H1 (cell line): ENCODE measurements at regions not wholly inside any gene's neighbourhood (a gene's known extent, or its start where the extent isn't known, plus 50 kb on each side); places are given as distances from the start of the nearest gene placed in this dataset.

ENCODE experiments used
- CTCF ChIA-PET: fragments of 300-600 bp; sonication (Branson Sonifier 250); formaldehyde crosslinking; loops from one replicate; lab custom pipeline; 2021; ENCODE audit not compliant: partially characterized antibody; lab: Charles Lee
- POLR2A ChIA-PET: fragments of 300-600 bp; sonication (Branson Sonifier 250); formaldehyde crosslinking; loops from one replicate; lab custom pipeline; 2021; ENCODE audit warnings: inconsistent platforms; ENCODE audit not compliant: partially characterized antibody; lab: Charles Lee
- DNase-seq, 2 experiments: peaks; one replicate each; pipeline versions ENCODE4 v3.0.0 to v3.0.0-alpha.2; 2010 to 2022; ENCODE audit warnings: low spot score in 2 of 2, low read depth in 1 of 2, mixed read lengths in 1 of 2
- FAIRE-seq: peaks from 2 replicates; lab custom pipeline; 2011; peaks lifted over from hg19 to GRCh38; lab: Jason Lieb, UNC
- H2AFZ ChIP-seq: 2 replicates; pipeline ENCODE4 v1.8.1; 2012; ENCODE audit warnings: low read length, inconsistent platforms
- H2AK5ac ChIP-seq: 2 replicates; pipeline ENCODE4 v1.6.1; 2013; ENCODE audit warnings: low read depth, low read length
- H2BK120ac ChIP-seq: replicated peaks from 2 replicates; pipeline ENCODE3; 2013; ENCODE audit warnings: low read depth, low read length, inconsistent platforms
- H2BK12ac ChIP-seq: 2 replicates; pipeline ENCODE4 v1.6.1; 2013; ENCODE audit warnings: low read depth, low read length
- H2BK15ac ChIP-seq: 2 replicates; pipeline ENCODE4 v1.6.1; 2013; ENCODE audit warnings: low read length
- H2BK20ac ChIP-seq: 2 replicates; pipeline ENCODE4 v1.6.1; 2013; ENCODE audit warnings: low read length
- H2BK5ac ChIP-seq: 2 replicates; pipeline ENCODE4 v1.6.1; 2013; ENCODE audit warnings: low read depth, low read length
- H3K14ac ChIP-seq: 2 replicates; pipeline ENCODE4 v1.6.1; 2013; ENCODE audit warnings: inconsistent platforms; ENCODE audit not compliant: insufficient read length
- H3K18ac ChIP-seq: 2 replicates; pipeline ENCODE4 v1.6.1; 2013; ENCODE audit warnings: low read length; ENCODE audit errors: extremely low read depth
- H3K23ac ChIP-seq: 2 replicates; pipeline ENCODE4 v1.6.1; 2013; ENCODE audit warnings: inconsistent platforms; ENCODE audit not compliant: insufficient read length
- H3K23me2 ChIP-seq: 2 replicates; pipeline ENCODE4 v1.6.1; 2013; ENCODE audit warnings: low read depth, low read length
- H3K27ac ChIP-seq: 2 replicates; pipeline ENCODE4 v1.6.1; 2011; ENCODE audit warnings: low read depth, low read length, inconsistent platforms
- H3K27me3 ChIP-seq, 4 experiments: replicated peaks in 1 of 4; 1 replicate in 1 of 4; 2 replicates in 3 of 4; pipeline versions ENCODE4 v1.6.1 to v1.8.1; 2011 to 2013; ENCODE audit warnings: low read length in 3 of 4, mild to moderate bottlenecking in 3 of 4, inconsistent platforms in 2 of 4, mixed read lengths in 2 of 4, moderate library complexity in 1 of 4; ENCODE audit not compliant: control insufficient read depth in 3 of 4, insufficient read depth in 3 of 4; ENCODE audit errors: extremely low read depth in 1 of 4
- H3K36me3 ChIP-seq, 4 experiments: 2 replicates each; pipeline versions ENCODE4 v1.6.1 to v1.8.1; 2011 to 2013; ENCODE audit warnings: mild to moderate bottlenecking in 4 of 4, low read length in 3 of 4, moderate library complexity in 2 of 4, control low read depth in 1 of 4, inconsistent platforms in 1 of 4; ENCODE audit not compliant: insufficient read depth in 4 of 4, control insufficient read depth in 2 of 4
- H3K4ac ChIP-seq: replicated peaks from 2 replicates; pipeline ENCODE3; 2013; ENCODE audit warnings: low read length, low read depth, mixed read lengths, inconsistent platforms; ENCODE audit not compliant: insufficient read length
- H3K4me1 ChIP-seq, 4 experiments: replicated peaks in 1 of 4; 1 replicate in 1 of 4; 2 replicates in 3 of 4; pipeline versions ENCODE4 v1.6.1 to v1.8.1; 2011 to 2013; ENCODE audit warnings: low read length in 3 of 4, inconsistent platforms in 2 of 4, mixed read lengths in 1 of 4; ENCODE audit not compliant: insufficient read depth in 4 of 4, control insufficient read depth in 3 of 4
- H3K4me2 ChIP-seq, 2 experiments: 2 replicates each; pipeline versions ENCODE4 v1.6.1 to v1.8.1; 2011 to 2013; ENCODE audit warnings: low read depth in 2 of 2, low read length in 2 of 2, control low read depth in 1 of 2, inconsistent platforms in 1 of 2, mild to moderate bottlenecking in 1 of 2; ENCODE audit not compliant: insufficient read depth in 1 of 2
- H3K4me3 ChIP-seq, 4 experiments: fragments of 200-600, 300-600 bp in 1 of 4; sonication (generic), shearing (Covaris generic), sonication (Bioruptor Twin) in 1 of 4; 2 replicates each; pipeline versions ENCODE4 v1.5.1 to v1.8.1; 2011 to 2016; ENCODE audit warnings: low read length in 4 of 4, low read depth in 3 of 4, control low read depth in 2 of 4, inconsistent platforms in 2 of 4, mild to moderate bottlenecking in 2 of 4, mixed read lengths in 1 of 4, moderate library complexity in 1 of 4; ENCODE audit not compliant: insufficient read depth in 2 of 4; ENCODE audit errors: extremely low read depth in 1 of 4
- H3K56ac ChIP-seq: replicated peaks from 2 replicates; pipeline ENCODE3; 2013; ENCODE audit warnings: low read depth, mild to moderate bottlenecking, mixed read lengths, low read length, inconsistent platforms; ENCODE audit not compliant: insufficient read length
- H3K79me1 ChIP-seq: 2 replicates; pipeline ENCODE4 v1.6.1; 2013; ENCODE audit warnings: low read depth, low read length, control low read depth
- H3K79me2 ChIP-seq, 2 experiments: 2 replicates each; pipeline versions ENCODE4 v1.6.1 to v1.8.1; 2012 to 2013; ENCODE audit warnings: low read length in 2 of 2, mild to moderate bottlenecking in 2 of 2, inconsistent platforms in 1 of 2; ENCODE audit not compliant: insufficient read depth in 2 of 2, control insufficient read depth in 1 of 2
- H3K9ac ChIP-seq, 4 experiments: replicated peaks in 1 of 4; 1 replicate in 1 of 4; 2 replicates in 3 of 4; pipeline versions ENCODE4 v1.6.1 to v1.8.1; 2011 to 2013; ENCODE audit warnings: low read depth in 3 of 4, low read length in 3 of 4, control low read depth in 2 of 4, mild to moderate bottlenecking in 2 of 4, moderate library complexity in 2 of 4, inconsistent platforms in 1 of 4; ENCODE audit errors: extremely low read depth in 1 of 4
- H3K9me3 ChIP-seq, 2 experiments: 2 replicates each; pipeline versions ENCODE4 v1.6.1 to v1.8.1; 2012 to 2013; ENCODE audit warnings: mild to moderate bottlenecking in 2 of 2, moderate library complexity in 2 of 2, control low read depth in 1 of 2, inconsistent platforms in 1 of 2, low read depth in 1 of 2, low read length in 1 of 2, mixed read lengths in 1 of 2; ENCODE audit not compliant: insufficient read depth in 2 of 2
- H4K20me1 ChIP-seq, 2 experiments: replicated peaks in 1 of 2; 2 replicates each; pipeline versions ENCODE3 to v1.8.1; 2011 to 2013; ENCODE audit warnings: inconsistent platforms in 2 of 2, low read length in 2 of 2, mild to moderate bottlenecking in 1 of 2; ENCODE audit not compliant: insufficient read depth in 2 of 2, control insufficient read depth in 1 of 2
- H4K5ac ChIP-seq: 2 replicates; pipeline ENCODE4 v1.6.1; 2013; ENCODE audit warnings: low read length, low read depth, mixed read lengths, inconsistent platforms; ENCODE audit not compliant: insufficient read length
- H4K8ac ChIP-seq: 2 replicates; pipeline ENCODE4 v1.8.0; 2013; ENCODE audit warnings: mild to moderate bottlenecking, moderate library complexity, low read length, inconsistent platforms; ENCODE audit not compliant: insufficient read depth; ENCODE audit errors: extremely low read depth
- H4K91ac ChIP-seq: replicated peaks from 2 replicates; pipeline ENCODE3; 2013; ENCODE audit warnings: low read length, mixed read lengths, inconsistent platforms; ENCODE audit not compliant: insufficient read length
- FOSL1 ChIP-seq: IDR thresholded peaks from 2 replicates; pipeline ENCODE4 v1.6.1; 2011; ENCODE audit warnings: mild to moderate bottlenecking, low read depth, low read length, moderate library complexity; ENCODE audit not compliant: insufficient read depth
- SRF ChIP-seq: IDR thresholded peaks from 2 replicates; pipeline ENCODE4 v1.6.1; 2011; ENCODE audit warnings: mild to moderate bottlenecking, low read depth, low read length, moderate library complexity
- WGBS, 2 experiments: shearing (Covaris generic) in 1 of 2; methylation state at CpG; one replicate each; pipeline versions ENCODE4 v1.1.6 to v1.1.7; 2013 to 2015; ENCODE audit warnings: low lambda C conversion rate in 2 of 2, mixed read lengths in 2 of 2, inconsistent platforms in 1 of 2, low coverage in 1 of 2, missing lambda C conversion rate in 1 of 2; ENCODE audit not compliant: insufficient replicate concordance in 2 of 2, insufficient coverage in 1 of 2, insufficient read length in 1 of 2; ENCODE audit errors: extremely low coverage in 1 of 2, missing lambda C conversion rate in 1 of 2; 5-methylcytosine and 5-hydroxymethylcytosine counted together

- no peak for DNase-seq
- no peak overlapping the region for H2BK12ac ChIP-seq
- H4K8ac ChIP-seq, result no peak overlapping the region
- no peak for FAIRE-seq
- no peak overlapping the region for H3K18ac ChIP-seq
- H2AFZ ChIP-seq, result 0 out of 2 replicates have a peak overlapping the region, but pooled peaks have one; percentile 14
- H3K23me2 ChIP-seq, result no peaks in the 10 kb centered on the region
- H3K36me3 ChIP-seq, result no peaks in the 10 kb centered on the region
- H3K79me1 ChIP-seq, result no peaks in the 10 kb centered on the region
- no peak overlapping the region for H2AK5ac ChIP-seq
- WGBS, 2 experiments, result 83% methylated on average over 1 of the region's 1 CpG; no CpG with 5 or more reads in 1 of the 2 experiments
- H4K5ac ChIP-seq, result no peak overlapping the region
- H3K4me2 ChIP-seq, result no peak overlapping the region
- ChIA-PET CTCF (no interaction called here), POLR2A (no interaction called here)
- no peak overlapping the region for H3K23ac ChIP-seq
- H2BK15ac ChIP-seq, result no peak overlapping the region
- no peak overlapping the region for H2BK20ac ChIP-seq
- H3K4me1 ChIP-seq, result 0 out of 7 replicates have a peak, but pooled peaks cover 0 to 2% (median 0%) of the 10 kb centered on the region in 4 experiments
- no peak overlapping the region for H3K27ac ChIP-seq
- no peak overlapping the region for H3K14ac ChIP-seq
- H3K27me3 ChIP-seq, result no peaks in the 10 kb centered on the region
- no peaks in the 10 kb centered on the region; a peak in 1 of 4 replicates for H3K9me3 ChIP-seq
- no peak overlapping the region for H3K4me3 ChIP-seq
- no peak overlapping the region for H2BK5ac ChIP-seq
- H3K56ac ChIP-seq, result no peak overlapping the region
- H4K20me1 ChIP-seq, result no peaks in the 10 kb centered on the region
- H3K79me2 ChIP-seq, result no peaks in the 10 kb centered on the region
- no peak overlapping the region for H3K9ac ChIP-seq
- H4K91ac ChIP-seq, result no peak overlapping the region
- H3K4ac ChIP-seq, result no peak overlapping the region
- no peak overlapping the region for H2BK120ac ChIP-seq
- TF ChIP-seq SRF, result no peak
- TF ChIP-seq FOSL1, result no peak
Observed at GRCh38 chr11:23729088-23729487, 767.8 kb upstream of the LUZP2 start.
